HepG2 (cell line): ENCODE measurements at regions not wholly inside any gene's neighbourhood (a gene's known extent, or its start where the extent isn't known, plus 50 kb on each side); places are given as distances from the start of the nearest gene placed in this dataset.

Experiments used
- ATAC-seq: fragments of 200-7000 bp; cut with Tn5 transposase; 3 replicates; pipeline ENCODE4 v1.9.1; 2020; ENCODE audit warnings: mild to moderate bottlenecking, moderate library complexity
- BruUV-seq: library from RNA; stranded (reverse); fragments of 400-500 nt; replicated peaks from 2 replicates; lab custom pipeline; 2021; lab: Mats Ljungman, UMichigan
- CTCF ChIA-PET: fragments of 300-600 bp; formaldehyde crosslinking; extraction: SDS; loops from one replicate; lab custom pipeline; 2021; ENCODE audit warnings: low total read pairs, inconsistent platforms, low intra/inter-chr PET ratio; lab: Yijun Ruan, JAX
- POLR2A ChIA-PET: fragments of 350-600 bp; sonication (Branson Sonifier 250); formaldehyde crosslinking; loops from one replicate; lab custom pipeline; 2020; ENCODE audit warnings: antibody characterized with exemption, inconsistent platforms; lab: Yijun Ruan, JAX
- DNase-seq: peaks from one replicate; pipeline ENCODE4 v3.0.0-alpha.2; 2015; ENCODE audit warnings: low spot score
- FAIRE-seq: peaks from 3 replicates; lab custom pipeline; 2011; peaks lifted over from hg19 to GRCh38; lab: Jason Lieb, UNC
- H2AFZ ChIP-seq: one replicate; pipeline ENCODE4 v1.6.1; 2011; ENCODE audit warnings: low read length, inconsistent platforms
- H3K27ac ChIP-seq: fragments of 300-600 bp; 3 replicates; pipeline ENCODE4 v1.8.0; 2011; ENCODE audit warnings: mixed run types, mild to moderate bottlenecking, mixed read lengths, low read length, inconsistent platforms; ENCODE audit not compliant: insufficient read depth; ENCODE audit errors: extremely low read length
- H3K27me3 ChIP-seq, 2 experiments: fragments of 200-600 bp in 1 of 2; 2 replicates in 1 of 2; 3 replicates in 1 of 2; pipeline versions ENCODE4 v1.6.0 to v1.8.0; 2011; ENCODE audit warnings: low read length in 2 of 2, mild to moderate bottlenecking in 2 of 2, moderate library complexity in 2 of 2, inconsistent platforms in 1 of 2; ENCODE audit not compliant: insufficient read depth in 2 of 2, control insufficient read depth in 1 of 2
- H3K36me3 ChIP-seq, 2 experiments: fragments of 200-600 bp in 1 of 2; replicated peaks in 1 of 2; 2 replicates in 1 of 2; 3 replicates in 1 of 2; pipeline versions ENCODE4 v1.5.1 to v1.8.0; 2011; ENCODE audit warnings: low read length in 2 of 2, inconsistent platforms in 1 of 2; ENCODE audit not compliant: insufficient read depth in 2 of 2, control insufficient read depth in 1 of 2
- H3K4me1 ChIP-seq: 2 replicates; pipeline ENCODE4 v1.5.1; 2012; ENCODE audit warnings: low read length, inconsistent platforms; ENCODE audit not compliant: insufficient read depth
- H3K4me2 ChIP-seq: 2 replicates; pipeline ENCODE4 v1.6.0; 2011; ENCODE audit warnings: low read depth, low read length, inconsistent platforms
- H3K4me3 ChIP-seq, 3 experiments: fragments of 200-600 bp in 1 of 3; sonication (generic), shearing (Covaris generic) in 1 of 3; replicated peaks in 1 of 3; 2 replicates each; pipeline ENCODE4 v1.5.1; 2011 to 2016; ENCODE audit warnings: low read length in 3 of 3, inconsistent platforms in 2 of 3, low read depth in 2 of 3, mild to moderate bottlenecking in 2 of 3, control low read depth in 1 of 3, mixed read lengths in 1 of 3; ENCODE audit not compliant: insufficient read depth in 1 of 3
- H3K79me2 ChIP-seq: one replicate; pipeline ENCODE4 v1.6.1; 2011; ENCODE audit warnings: low read length, inconsistent platforms; ENCODE audit not compliant: insufficient read depth
- H3K9ac ChIP-seq: 2 replicates; pipeline ENCODE4 v1.6.0; 2011; ENCODE audit warnings: mild to moderate bottlenecking, low read depth, low read length, inconsistent platforms; ENCODE audit not compliant: insufficient read depth
- H3K9me3 ChIP-seq: 2 replicates; pipeline ENCODE4 v1.5.1; 2012; ENCODE audit warnings: mild to moderate bottlenecking, low read length
- H4K20me1 ChIP-seq: 2 replicates; pipeline ENCODE4 v1.6.0; 2011; ENCODE audit warnings: inconsistent platforms, mild to moderate bottlenecking, low read length, moderate library complexity; ENCODE audit not compliant: insufficient read depth
- EP300 ChIP-seq, 3 experiments: sonication (generic) in 1 of 3; formaldehyde crosslinking in 1 of 3; IDR thresholded peaks; 2 replicates each; pipeline versions ENCODE4 v1.5.1 to v1.6.1; 2011 to 2020; ENCODE audit warnings: low read depth in 2 of 3, low read length in 2 of 3, borderline replicate concordance in 1 of 3, improper control_type of control experiment in 1 of 3, mild to moderate bottlenecking in 1 of 3, missing genetic modification reagents in 1 of 3, moderate library complexity in 1 of 3
- NFYB ChIP-seq: sonication (generic); formaldehyde crosslinking; IDR thresholded peaks from 2 replicates; pipeline ENCODE4 v1.4.0; 2020; ENCODE audit warnings: missing genetic modification reagents
- RELA ChIP-seq: sonication (generic); formaldehyde crosslinking; IDR thresholded peaks from 2 replicates; pipeline ENCODE4 v1.4.0; 2020; ENCODE audit warnings: missing genetic modification reagents
- ZNF780A ChIP-seq: sonication (generic); formaldehyde crosslinking; IDR thresholded peaks from 2 replicates; pipeline ENCODE4 v1.8.0; 2022; ENCODE audit warnings: mild to moderate bottlenecking, missing genetic modification reagents, moderate library complexity
- WGBS: methylation state at CpG from one replicate; pipeline ENCODE4 v1.1.6; 2017; ENCODE audit warnings: low lambda C conversion rate; 5-methylcytosine and 5-hydroxymethylcytosine counted together
- in situ Hi-C: cut with HindIII; loops from 2 replicates; pipeline ENCODE4 v1.10.0; 2017; ENCODE audit warnings: low pct_unique_long_range_greater_than_20kb; ENCODE audit not compliant: extremely low pct_ligation_motif_present
- intact Hi-C: fragments of 100-400 bp; cut with micrococcal nuclease; formaldehyde crosslinking; loops from one replicate; pipeline ENCODE4 v1.10.0; 2022; ENCODE audit not compliant: unreplicated experiment
- TF ChIP-seq, protein P1 (sequence below): sonication (generic); formaldehyde crosslinking; IDR thresholded peaks from 2 replicates; pipeline ENCODE4; 2020; ENCODE audit warnings: missing genetic modification reagents, mild to moderate bottlenecking, borderline replicate concordance
- TF ChIP-seq, protein P2 (sequence below): sonication (generic); formaldehyde crosslinking; IDR thresholded peaks from 2 replicates; pipeline ENCODE4 v1.5.1; 2020; ENCODE audit warnings: missing genetic modification reagents, mild to moderate bottlenecking, borderline replicate concordance

- no peaks in the 10 kb centered on the region for H4K20me1 ChIP-seq
- H3K79me2 ChIP-seq = no peaks in the 10 kb centered on the region
- no peak overlapping the region for H2AFZ ChIP-seq
- H3K9me3 ChIP-seq = no peaks in the 10 kb centered on the region
- CTCF ChIA-PET = no interaction called here
- H3K4me3 ChIP-seq = no peak overlapping the region
- ATAC-seq (no peak), DNase-seq (no peak), FAIRE-seq (no peak)
- intact Hi-C loops = no loop called here
- 0 out of 5 replicates have a peak, but pooled peaks cover 0 to 1% of the 10 kb centered on the region in 2 experiments for H3K27me3 ChIP-seq
- TF ChIP-seq, protein P1, sequence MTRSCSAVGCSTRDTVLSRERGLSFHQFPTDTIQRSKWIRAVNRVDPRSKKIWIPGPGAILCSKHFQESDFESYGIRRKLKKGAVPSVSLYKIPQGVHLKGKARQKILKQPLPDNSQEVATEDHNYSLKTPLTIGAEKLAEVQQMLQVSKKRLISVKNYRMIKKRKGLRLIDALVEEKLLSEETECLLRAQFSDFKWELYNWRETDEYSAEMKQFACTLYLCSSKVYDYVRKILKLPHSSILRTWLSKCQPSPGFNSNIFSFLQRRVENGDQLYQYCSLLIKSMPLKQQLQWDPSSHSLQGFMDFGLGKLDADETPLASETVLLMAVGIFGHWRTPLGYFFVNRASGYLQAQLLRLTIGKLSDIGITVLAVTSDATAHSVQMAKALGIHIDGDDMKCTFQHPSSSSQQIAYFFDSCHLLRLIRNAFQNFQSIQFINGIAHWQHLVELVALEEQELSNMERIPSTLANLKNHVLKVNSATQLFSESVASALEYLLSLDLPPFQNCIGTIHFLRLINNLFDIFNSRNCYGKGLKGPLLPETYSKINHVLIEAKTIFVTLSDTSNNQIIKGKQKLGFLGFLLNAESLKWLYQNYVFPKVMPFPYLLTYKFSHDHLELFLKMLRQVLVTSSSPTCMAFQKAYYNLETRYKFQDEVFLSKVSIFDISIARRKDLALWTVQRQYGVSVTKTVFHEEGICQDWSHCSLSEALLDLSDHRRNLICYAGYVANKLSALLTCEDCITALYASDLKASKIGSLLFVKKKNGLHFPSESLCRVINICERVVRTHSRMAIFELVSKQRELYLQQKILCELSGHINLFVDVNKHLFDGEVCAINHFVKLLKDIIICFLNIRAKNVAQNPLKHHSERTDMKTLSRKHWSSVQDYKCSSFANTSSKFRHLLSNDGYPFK = no peak
- TF ChIP-seq RELA (no peak), ZNF780A (CRISPR knock-in tag) (no peak), NFYB (no peak), EP300 (IDR thresholded peaks at IDR 0.05; ENCODE audit: low read depth in 2 of 2, low read length in 2 of 2) (no peak), EP300 (CRISPR knock-in tag; IDR thresholded peaks at IDR 0.05; ENCODE audit: borderline replicate concordance) (no peak)
- TF ChIP-seq, protein P2, sequence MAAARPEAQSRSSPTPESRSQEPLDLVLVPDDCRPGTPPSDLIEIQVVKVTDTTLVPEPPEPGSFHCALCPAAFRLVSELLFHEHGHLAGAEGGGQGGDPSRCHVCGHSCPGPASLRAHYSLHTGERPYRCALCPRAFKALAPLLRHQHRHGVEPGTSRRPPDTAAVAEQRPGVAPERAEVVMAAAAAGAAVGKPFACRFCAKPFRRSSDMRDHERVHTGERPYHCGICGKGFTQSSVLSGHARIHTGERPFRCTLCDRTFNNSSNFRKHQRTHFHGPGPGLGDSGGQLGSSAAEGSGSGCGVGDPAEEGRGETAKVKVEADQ = no peak
- POLR2A ChIA-PET = no interaction called here
- no peaks in the 10 kb centered on the region for H3K36me3 ChIP-seq
- WGBS = 0% methylated on average over 1 of the region's 1 CpG
- no peak overlapping the region for H3K27ac ChIP-seq
- no peak overlapping the region for H3K4me2 ChIP-seq
- in situ Hi-C loops = no loop called here
- no TSS peak for BruUV-seq
- no peaks in the 10 kb centered on the region for H3K4me1 ChIP-seq
- H3K9ac ChIP-seq = no peak overlapping the region
These were observed 141.7 kb upstream of the TMEM72 start for GRCh38 chr10:44769450-44769849.
